IPS-18a (cell line): ENCODE measurements at regions not wholly inside any gene's neighbourhood (a gene's known extent, or its start where the extent isn't known, plus 50 kb on each side); places are given as distances from the start of the nearest gene placed in this dataset.

Experiments used
- H3K27ac ChIP-seq: one replicate; pipeline ENCODE4 v1.5.1; 2013; ENCODE audit warnings: low read length
- H3K27me3 ChIP-seq: one replicate; pipeline ENCODE4 v1.6.1; 2013; ENCODE audit warnings: mild to moderate bottlenecking, low read length; ENCODE audit not compliant: control insufficient read depth, insufficient read depth
- H3K36me3 ChIP-seq: one replicate; pipeline ENCODE4 v1.6.1; 2013; ENCODE audit warnings: low read depth, low read length; ENCODE audit not compliant: control insufficient read depth
- H3K4me1 ChIP-seq: one replicate; pipeline ENCODE4 v1.6.1; 2013; ENCODE audit warnings: low read depth, low read length; ENCODE audit not compliant: control insufficient read depth
- H3K4me3 ChIP-seq: one replicate; pipeline ENCODE4 v1.5.1; 2013; ENCODE audit warnings: low read length
- H3K9ac ChIP-seq: one replicate; pipeline ENCODE4 v1.6.1; 2013; ENCODE audit warnings: mild to moderate bottlenecking, low read length, moderate library complexity
- H3K9me3 ChIP-seq: one replicate; pipeline ENCODE4 v1.6.1; 2013; ENCODE audit warnings: low read depth, low read length; ENCODE audit not compliant: control insufficient read depth

- Histone ChIP-seq H3K27me3 (no peaks in the 10 kb centered on the region), H3K4me3 (no peak overlapping the region), H3K27ac (no peak overlapping the region), H3K9me3 (peaks cover 14% of the 10 kb centered on the region), H3K36me3 (no peaks in the 10 kb centered on the region), H3K4me1 (no peaks in the 10 kb centered on the region), H3K9ac (no peak overlapping the region)
Measured at GRCh38 chrX:20451929-20452328, 185.2 kb upstream of the RPS6KA3 start.

GRCh38 chrX:20445109-20445508 is 178.4 kb upstream of the RPS6KA3 start:
- no peaks in the 10 kb centered on the region for H3K4me1 ChIP-seq

GRCh38 chrX:20442597-20442996 is 175.9 kb upstream of the RPS6KA3 start:
- Histone ChIP-seq H3K9ac (no peak overlapping the region), H3K27me3 (no peaks in the 10 kb centered on the region), H3K9me3 (peaks cover 9% of the 10 kb centered on the region), H3K36me3 (no peaks in the 10 kb centered on the region), H3K4me3 (no peak overlapping the region), H3K4me1 (no peaks in the 10 kb centered on the region), H3K27ac (no peak overlapping the region)

More at GRCh38 chrX:20445109-20445508, 178.4 kb upstream of the RPS6KA3 start:
- H3K36me3 ChIP-seq, result no peaks in the 10 kb centered on the region
- H3K9ac ChIP-seq, result no peak overlapping the region
- no peaks in the 10 kb centered on the region for H3K27me3 ChIP-seq
- no peak overlapping the region for H3K27ac ChIP-seq
- H3K9me3 ChIP-seq, result peaks cover 11% of the 10 kb centered on the region
- no peak overlapping the region for H3K4me3 ChIP-seq

GRCh38 chrX:20441123-20441522 is 174.4 kb upstream of the RPS6KA3 start:
- no peak overlapping the region for H3K4me3 ChIP-seq
- no peaks in the 10 kb centered on the region for H3K4me1 ChIP-seq
- H3K27ac ChIP-seq, result no peak overlapping the region
- H3K9me3 ChIP-seq, result peaks cover 14% of the 10 kb centered on the region
- H3K9ac ChIP-seq, result no peak overlapping the region
- no peaks in the 10 kb centered on the region for H3K27me3 ChIP-seq
- no peaks in the 10 kb centered on the region for H3K36me3 ChIP-seq

- Histone ChIP-seq H3K9ac (no peak overlapping the region), H3K4me3 (no peak overlapping the region), H3K4me1 (no peaks in the 10 kb centered on the region), H3K27ac (no peak overlapping the region), H3K27me3 (no peaks in the 10 kb centered on the region), H3K9me3 (peaks cover 14% of the 10 kb centered on the region), H3K36me3 (no peaks in the 10 kb centered on the region)
Measured at GRCh38 chrX:20438871-20439526, 172.3 kb upstream of the RPS6KA3 start.

GRCh38 chrX:20437683-20438082 is 171.0 kb upstream of the RPS6KA3 start:
- Histone ChIP-seq H3K27ac (no peak overlapping the region), H3K27me3 (no peaks in the 10 kb centered on the region), H3K9ac (no peak overlapping the region), H3K4me1 (no peaks in the 10 kb centered on the region), H3K9me3 (peaks cover 12% of the 10 kb centered on the region), H3K4me3 (no peak overlapping the region), H3K36me3 (no peaks in the 10 kb centered on the region)

GRCh38 chrX:20435913-20436312 is 169.2 kb upstream of the RPS6KA3 start:
- Histone ChIP-seq H3K9me3 (peaks cover 15% of the 10 kb centered on the region), H3K4me3 (no peak overlapping the region), H3K27me3 (no peaks in the 10 kb centered on the region), H3K4me1 (no peaks in the 10 kb centered on the region), H3K27ac (no peak overlapping the region), H3K36me3 (no peaks in the 10 kb centered on the region), H3K9ac (no peak overlapping the region)

GRCh38 chrX:20434986-20435385 is 168.3 kb upstream of the RPS6KA3 start:
- no peak overlapping the region for H3K4me3 ChIP-seq
- H3K9ac ChIP-seq, result no peak overlapping the region
- H3K27ac ChIP-seq, result no peak overlapping the region
- H3K36me3 ChIP-seq, result no peaks in the 10 kb centered on the region
- peaks cover 21% of the 10 kb centered on the region for H3K9me3 ChIP-seq
- H3K27me3 ChIP-seq, result no peaks in the 10 kb centered on the region
- no peaks in the 10 kb centered on the region for H3K4me1 ChIP-seq

- Histone ChIP-seq H3K4me3 (no peak overlapping the region), H3K27ac (no peak overlapping the region), H3K9ac (no peak overlapping the region), H3K4me1 (no peaks in the 10 kb centered on the region), H3K36me3 (no peaks in the 10 kb centered on the region), H3K9me3 (peaks cover 23% of the 10 kb centered on the region), H3K27me3 (no peaks in the 10 kb centered on the region)
Measured at GRCh38 chrX:20433388-20433775, 166.7 kb upstream of the RPS6KA3 start.

- Histone ChIP-seq H3K36me3 (no peaks in the 10 kb centered on the region), H3K9ac (no peak overlapping the region), H3K27ac (no peak overlapping the region), H3K27me3 (no peaks in the 10 kb centered on the region), H3K4me1 (no peaks in the 10 kb centered on the region), H3K9me3 (peaks cover 23% of the 10 kb centered on the region), H3K4me3 (no peak overlapping the region)
Measured at GRCh38 chrX:20432746-20433387, 166.2 kb upstream of the RPS6KA3 start.

GRCh38 chrX:20432048-20432447 is 165.3 kb upstream of the RPS6KA3 start:
- H3K9ac ChIP-seq, result no peak overlapping the region

GRCh38 chrX:20431486-20431885 is 164.8 kb upstream of the RPS6KA3 start:
- no peak overlapping the region for H3K4me3 ChIP-seq
- H3K27me3 ChIP-seq, result no peaks in the 10 kb centered on the region
- H3K9ac ChIP-seq, result no peak overlapping the region
- peaks cover 18% of the 10 kb centered on the region for H3K9me3 ChIP-seq
- no peaks in the 10 kb centered on the region for H3K4me1 ChIP-seq
- H3K27ac ChIP-seq, result no peak overlapping the region
- H3K36me3 ChIP-seq, result no peaks in the 10 kb centered on the region

More at GRCh38 chrX:20432048-20432447, 165.3 kb upstream of the RPS6KA3 start:
- no peaks in the 10 kb centered on the region for H3K4me1 ChIP-seq
- peaks cover 18% of the 10 kb centered on the region for H3K9me3 ChIP-seq
- no peak overlapping the region for H3K27ac ChIP-seq
- no peaks in the 10 kb centered on the region for H3K36me3 ChIP-seq
- no peaks in the 10 kb centered on the region for H3K27me3 ChIP-seq
- no peak overlapping the region for H3K4me3 ChIP-seq
